ENCODE measurements at regions not wholly inside any gene's neighbourhood (a gene's known extent, or its start where the extent isn't known, plus 50 kb on each side); places are given as distances from the start of the nearest gene placed in this dataset.

- Histone ChIP-seq H3K27ac (ENCODE audit: low read depth, low read length, severe bottlenecking) (no peak overlapping the region), H3K4me3 (ENCODE audit: extremely low read depth, insufficient read depth, low read length, poor library complexity, severe bottlenecking) (no peak overlapping the region)
- WGBS, 2 experiments (ENCODE audit: insufficient coverage in 2 of 2) = 89 to 90% methylated on average over 2 to 3 of the region's 5 CpGs
These were observed 500.4 kb downstream of the SLC4A3 start for GRCh38 chr2:220127876-220128275.

GRCh38 chr2:220129391-220129790, 502.0 kb downstream of the SLC4A3 start:
- WGBS, 2 experiments (ENCODE audit: insufficient coverage in 2 of 2) = 86 to 91% methylated on average over 4 to 5 of the region's 7 CpGs
- no peak overlapping the region for H3K4me3 ChIP-seq (ENCODE audit: extremely low read depth, insufficient read depth, low read length, poor library complexity, severe bottlenecking)
- no peak overlapping the region for H3K27ac ChIP-seq (ENCODE audit: low read depth, low read length, severe bottlenecking)
- H3K36me3 ChIP-seq (ENCODE audit: control insufficient read depth, insufficient read depth, low read length) = no peaks in the 10 kb centered on the region
- H3K9me3 ChIP-seq (ENCODE audit: control insufficient read depth, low read length) = peaks cover 6% of the 10 kb centered on the region
- no peaks in the 10 kb centered on the region for H3K4me1 ChIP-seq (ENCODE audit: control insufficient read depth, insufficient read depth, low read length, poor library complexity, severe bottlenecking)

More at GRCh38 chr2:220127876-220128275, 500.4 kb downstream of the SLC4A3 start:
- Histone ChIP-seq H3K4me1 (ENCODE audit: control insufficient read depth, insufficient read depth, low read length, poor library complexity, severe bottlenecking) (no peaks in the 10 kb centered on the region), H3K9me3 (ENCODE audit: control insufficient read depth, low read length) (peaks cover 6% of the 10 kb centered on the region), H3K36me3 (ENCODE audit: control insufficient read depth, insufficient read depth, low read length) (no peaks in the 10 kb centered on the region)

- Histone ChIP-seq H3K4me3 (ENCODE audit: extremely low read depth, insufficient read depth, low read length, poor library complexity, severe bottlenecking) (no peak overlapping the region), H3K27ac (ENCODE audit: low read depth, low read length, severe bottlenecking) (no peak overlapping the region), H3K4me1 (ENCODE audit: control insufficient read depth, insufficient read depth, low read length, poor library complexity, severe bottlenecking) (no peaks in the 10 kb centered on the region), H3K9me3 (ENCODE audit: control insufficient read depth, low read length) (peaks cover 6% of the 10 kb centered on the region), H3K36me3 (ENCODE audit: control insufficient read depth, insufficient read depth, low read length) (no peaks in the 10 kb centered on the region)
- WGBS, 2 experiments (ENCODE audit: insufficient coverage in 2 of 2) = 82 to 83% methylated on average over 2 to 4 of the region's 6 CpGs
These were observed 507.5 kb downstream of the SLC4A3 start for GRCh38 chr2:220134756-220135534.

GRCh38 chr2:220143336-220143735, 515.9 kb downstream of the SLC4A3 start:
- H3K27ac ChIP-seq (ENCODE audit: low read depth, low read length, severe bottlenecking) = peak overlapping the region; percentile 44
- H3K4me1 ChIP-seq (ENCODE audit: control insufficient read depth, insufficient read depth, low read length, poor library complexity, severe bottlenecking) = peaks cover 13% of the 10 kb centered on the region
- no peak overlapping the region for H3K4me3 ChIP-seq (ENCODE audit: extremely low read depth, insufficient read depth, low read length, poor library complexity, severe bottlenecking)
- no peaks in the 10 kb centered on the region for H3K9me3 ChIP-seq (ENCODE audit: control insufficient read depth, low read length)
- H3K36me3 ChIP-seq (ENCODE audit: control insufficient read depth, insufficient read depth, low read length) = no peaks in the 10 kb centered on the region
- 60% methylated on average over 2 of the region's 2 CpGs; no CpG with 5 or more reads in 1 of the 2 experiments for WGBS, 2 experiments (ENCODE audit: insufficient coverage in 2 of 2)

- H3K27ac ChIP-seq (ENCODE audit: low read depth, low read length, severe bottlenecking) = peak overlapping the region; percentile 29
- 90 to 100% methylated on average over 1 to 2 of the region's 2 CpGs for WGBS, 2 experiments (ENCODE audit: insufficient coverage in 2 of 2)
These were observed 517.0 kb downstream of the SLC4A3 start for GRCh38 chr2:220144411-220144810.

GRCh38 chr2:220147161-220148038, 520.0 kb downstream of the SLC4A3 start:
- Histone ChIP-seq H3K4me3 (ENCODE audit: extremely low read depth, insufficient read depth, low read length, poor library complexity, severe bottlenecking) (no peak overlapping the region), H3K4me1 (ENCODE audit: control insufficient read depth, insufficient read depth, low read length, poor library complexity, severe bottlenecking) (peaks cover 13% of the 10 kb centered on the region), H3K27ac (ENCODE audit: low read depth, low read length, severe bottlenecking) (no peak overlapping the region), H3K36me3 (ENCODE audit: control insufficient read depth, insufficient read depth, low read length) (no peaks in the 10 kb centered on the region), H3K9me3 (ENCODE audit: control insufficient read depth, low read length) (no peaks in the 10 kb centered on the region)
- 82 to 93% methylated on average over 3 to 5 of the region's 7 CpGs for WGBS, 2 experiments (ENCODE audit: insufficient coverage in 2 of 2)

More at GRCh38 chr2:220144411-220144810, 517.0 kb downstream of the SLC4A3 start:
- no peaks in the 10 kb centered on the region for H3K9me3 ChIP-seq (ENCODE audit: control insufficient read depth, low read length)
- H3K4me1 ChIP-seq (ENCODE audit: control insufficient read depth, insufficient read depth, low read length, poor library complexity, severe bottlenecking) = peaks cover 13% of the 10 kb centered on the region
- no peaks in the 10 kb centered on the region for H3K36me3 ChIP-seq (ENCODE audit: control insufficient read depth, insufficient read depth, low read length)
- H3K4me3 ChIP-seq (ENCODE audit: extremely low read depth, insufficient read depth, low read length, poor library complexity, severe bottlenecking) = no peak overlapping the region

GRCh38 chr2:220148471-220149248, 521.2 kb downstream of the SLC4A3 start:
- H3K36me3 ChIP-seq (ENCODE audit: control insufficient read depth, insufficient read depth, low read length) = no peaks in the 10 kb centered on the region
- H3K4me3 ChIP-seq (ENCODE audit: extremely low read depth, insufficient read depth, low read length, poor library complexity, severe bottlenecking) = no peak overlapping the region
- no peaks in the 10 kb centered on the region for H3K9me3 ChIP-seq (ENCODE audit: control insufficient read depth, low read length)
- H3K27ac ChIP-seq (ENCODE audit: low read depth, low read length, severe bottlenecking) = no peak overlapping the region
- 91 to 96% methylated on average over 3 to 9 of the region's 9 CpGs for WGBS, 2 experiments (ENCODE audit: insufficient coverage in 2 of 2)
- H3K4me1 ChIP-seq (ENCODE audit: control insufficient read depth, insufficient read depth, low read length, poor library complexity, severe bottlenecking) = peaks cover 7% of the 10 kb centered on the region

- H3K4me1 ChIP-seq (ENCODE audit: control insufficient read depth, insufficient read depth, low read length, poor library complexity, severe bottlenecking) = peaks cover 2% of the 10 kb centered on the region
- no peak overlapping the region for H3K27ac ChIP-seq (ENCODE audit: low read depth, low read length, severe bottlenecking)
- WGBS, 2 experiments (ENCODE audit: insufficient coverage in 2 of 2) = 100% methylated on average over 1 of the region's 2 CpGs; no CpG with 5 or more reads in 1 of the 2 experiments
- no peaks in the 10 kb centered on the region for H3K9me3 ChIP-seq (ENCODE audit: control insufficient read depth, low read length)
- H3K36me3 ChIP-seq (ENCODE audit: control insufficient read depth, insufficient read depth, low read length) = no peaks in the 10 kb centered on the region
- no peak overlapping the region for H3K4me3 ChIP-seq (ENCODE audit: extremely low read depth, insufficient read depth, low read length, poor library complexity, severe bottlenecking)
These were observed 523.9 kb downstream of the SLC4A3 start for GRCh38 chr2:220151341-220151740.

- Histone ChIP-seq H3K36me3 (ENCODE audit: control insufficient read depth, insufficient read depth, low read length) (no peaks in the 10 kb centered on the region), H3K4me3 (ENCODE audit: extremely low read depth, insufficient read depth, low read length, poor library complexity, severe bottlenecking) (no peak overlapping the region), H3K9me3 (ENCODE audit: control insufficient read depth, low read length) (no peaks in the 10 kb centered on the region), H3K27ac (ENCODE audit: low read depth, low read length, severe bottlenecking) (peak overlapping the region; percentile 2), H3K4me1 (ENCODE audit: control insufficient read depth, insufficient read depth, low read length, poor library complexity, severe bottlenecking) (peaks cover 2% of the 10 kb centered on the region)
- 79 to 94% methylated on average over 3 to 4 of the region's 4 CpGs for WGBS, 2 experiments (ENCODE audit: insufficient coverage in 2 of 2)
These were observed 525.0 kb downstream of the SLC4A3 start for GRCh38 chr2:220152281-220152935.

GRCh38 chr2:220153118-220153517, 525.7 kb downstream of the SLC4A3 start:
- 90% methylated on average over 4 of the region's 4 CpGs for WGBS, 2 experiments (ENCODE audit: insufficient coverage in 2 of 2)
- H3K9me3 ChIP-seq (ENCODE audit: control insufficient read depth, low read length) = no peaks in the 10 kb centered on the region

More at GRCh38 chr2:220153118-220153517, 525.7 kb downstream of the SLC4A3 start:
- Histone ChIP-seq H3K36me3 (ENCODE audit: control insufficient read depth, insufficient read depth, low read length) (no peaks in the 10 kb centered on the region), H3K27ac (ENCODE audit: low read depth, low read length, severe bottlenecking) (no peak overlapping the region), H3K4me3 (ENCODE audit: extremely low read depth, insufficient read depth, low read length, poor library complexity, severe bottlenecking) (no peak overlapping the region), H3K4me1 (ENCODE audit: control insufficient read depth, insufficient read depth, low read length, poor library complexity, severe bottlenecking) (peaks cover 6% of the 10 kb centered on the region)

All from mesodermal cell (in vitro differentiated cells).